ENCODE measurements at regions not wholly inside any gene's neighbourhood (a gene's known extent, or its start where the extent isn't known, plus 50 kb on each side); places are given as distances from the start of the nearest gene placed in this dataset.
A peak's percentile ranks its signal among the peaks of the same experiment; 100 is the strongest.

DNA sequence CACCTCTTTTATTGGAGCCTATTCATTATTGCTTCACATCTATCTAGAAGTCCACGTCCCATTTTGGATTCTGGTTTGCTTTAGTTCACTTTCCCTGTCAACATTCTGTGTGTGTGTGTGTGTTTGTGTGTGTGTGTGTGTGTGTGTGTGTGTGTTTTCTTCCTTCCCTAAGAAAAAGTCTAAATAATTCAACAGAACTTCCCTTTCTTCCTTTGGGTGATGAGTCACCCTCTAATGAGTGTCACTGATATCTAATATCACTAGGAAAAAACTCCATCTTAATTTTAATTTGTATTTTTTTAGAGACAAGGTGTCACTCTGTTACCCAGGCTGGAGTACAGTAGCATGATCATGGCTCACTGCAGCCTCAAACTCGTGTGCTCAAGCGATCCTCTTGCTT is 234.2 kb downstream of the TTC8 start:
- H3K9me3 Mint-ChIP-seq: peaks cover 4% of the 10 kb centered on the region
- no peaks in the 10 kb centered on the region for H3K4me1 Mint-ChIP-seq (ENCODE audit: low read depth)
- POLR2A ChIA-PET: no interaction called here
- intact Hi-C loops (cut with micrococcal nuclease): no loop called here
- H3K27me3 Mint-ChIP-seq: peaks cover 1% of the 10 kb centered on the region
- H3K36me3 Mint-ChIP-seq: no peaks in the 10 kb centered on the region
- DNase-seq: no peak
- CTCF ChIA-PET: no interaction called here
- no peak overlapping the region for H3K27ac Mint-ChIP-seq
- no peak overlapping the region for H3K4me3 Mint-ChIP-seq

GRCh38 chr14:89060191-89060590 is 235.7 kb downstream of the TTC8 start:
- ChIA-PET POLR2A (no interaction called here), CTCF (interaction anchor here (0.6 kb wide), 1 partner anchor 720 kb away, joined by 3 read pairs; no protein-coding TSS in a partner anchor)
- Mint-ChIP-seq H3K36me3 (no peaks in the 10 kb centered on the region), H3K27ac (no peak overlapping the region), H3K4me3 (no peak overlapping the region), H3K4me1 (ENCODE audit: low read depth) (no peaks in the 10 kb centered on the region), H3K9me3 (peaks cover 4% of the 10 kb centered on the region), H3K27me3 (peaks cover 4% of the 10 kb centered on the region)
- DNase-seq: no peak
- intact Hi-C loops (cut with micrococcal nuclease): no loop called here

- peaks cover 4% of the 10 kb centered on the region for H3K27me3 Mint-ChIP-seq
Measured at GRCh38 chr14:89061696-89062095, 237.2 kb downstream of the TTC8 start.

GRCh38 chr14:89065879-89066278 is 241.4 kb downstream of the TTC8 start:
- DNase-seq: no peak
- intact Hi-C loops (cut with micrococcal nuclease): no loop called here
- Mint-ChIP-seq H3K27me3 (peaks cover 9% of the 10 kb centered on the region), H3K4me1 (ENCODE audit: low read depth) (peaks cover 16% of the 10 kb centered on the region), H3K9me3 (no peaks in the 10 kb centered on the region), H3K36me3 (no peaks in the 10 kb centered on the region), H3K27ac (no peak overlapping the region), H3K4me3 (no peak overlapping the region)
- POLR2A ChIA-PET: no interaction called here
- CTCF ChIA-PET: no interaction called here

More at GRCh38 chr14:89061696-89062095, 237.2 kb downstream of the TTC8 start:
- Mint-ChIP-seq H3K4me1 (ENCODE audit: low read depth) (peaks cover 3% of the 10 kb centered on the region), H3K36me3 (no peaks in the 10 kb centered on the region), H3K27ac (no peak overlapping the region), H3K4me3 (no peak overlapping the region), H3K9me3 (no peaks in the 10 kb centered on the region)
- ChIA-PET POLR2A (no interaction called here), CTCF (no interaction called here)
- no peak for DNase-seq
- intact Hi-C loops (cut with micrococcal nuclease): no loop called here

DNA sequence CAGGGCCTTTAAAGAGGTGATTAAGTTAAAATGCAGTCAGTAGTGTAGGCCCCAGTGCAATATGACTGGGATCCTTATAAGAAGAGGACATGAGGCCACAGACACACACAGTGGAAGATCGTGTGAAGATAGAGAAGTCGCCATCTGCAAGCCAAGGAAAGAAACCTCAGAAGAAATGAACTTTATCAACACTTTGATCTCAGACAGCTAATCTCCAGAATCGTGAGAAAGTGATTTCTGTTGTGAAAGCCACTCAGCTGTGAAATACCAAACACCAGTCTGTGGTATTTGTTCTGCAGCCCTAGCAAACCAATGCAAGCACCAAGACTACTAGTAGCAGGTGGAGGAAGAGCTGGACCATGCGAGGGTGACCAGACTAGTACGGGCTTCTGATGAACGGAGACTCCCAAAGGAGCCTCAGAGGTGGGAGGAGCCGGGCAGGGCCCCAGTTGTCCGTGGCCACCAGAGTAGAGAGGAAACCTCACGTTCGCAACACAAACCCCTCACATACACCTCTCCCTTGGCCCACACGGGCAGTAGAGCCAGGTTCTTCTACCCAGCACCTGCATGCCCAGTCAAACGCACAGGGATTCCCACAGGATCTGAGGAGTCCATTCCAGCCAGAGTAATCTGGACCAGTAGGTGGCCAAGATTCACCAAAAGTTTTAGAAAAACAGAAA is 243.0 kb downstream of the TTC8 start:
- Mint-ChIP-seq H3K4me3 (no peak overlapping the region), H3K27me3 (peaks cover 13% of the 10 kb centered on the region), H3K4me1 (ENCODE audit: low read depth) (peaks cover 16% of the 10 kb centered on the region), H3K36me3 (no peaks in the 10 kb centered on the region), H3K27ac (no peak overlapping the region), H3K9me3 (no peaks in the 10 kb centered on the region)
- DNase-seq: peak; percentile 23
- ChIA-PET CTCF (no interaction called here), POLR2A (no interaction called here)
- intact Hi-C loops (cut with micrococcal nuclease): no loop called here

- H3K9me3 Mint-ChIP-seq: peaks cover 6% of the 10 kb centered on the region
- H3K27me3 Mint-ChIP-seq: no peaks in the 10 kb centered on the region
- ChIA-PET CTCF (no interaction called here), POLR2A (no interaction called here)
- no peaks in the 10 kb centered on the region for H3K4me1 Mint-ChIP-seq (ENCODE audit: low read depth)
- H3K36me3 Mint-ChIP-seq: no peaks in the 10 kb centered on the region
- no peak overlapping the region for H3K4me3 Mint-ChIP-seq
- H3K27ac Mint-ChIP-seq: no peak overlapping the region
- DNase-seq: no peak
- intact Hi-C loops (cut with micrococcal nuclease): no loop called here
Measured at GRCh38 chr14:89078021-89078795, 253.8 kb downstream of the TTC8 start.

DNA sequence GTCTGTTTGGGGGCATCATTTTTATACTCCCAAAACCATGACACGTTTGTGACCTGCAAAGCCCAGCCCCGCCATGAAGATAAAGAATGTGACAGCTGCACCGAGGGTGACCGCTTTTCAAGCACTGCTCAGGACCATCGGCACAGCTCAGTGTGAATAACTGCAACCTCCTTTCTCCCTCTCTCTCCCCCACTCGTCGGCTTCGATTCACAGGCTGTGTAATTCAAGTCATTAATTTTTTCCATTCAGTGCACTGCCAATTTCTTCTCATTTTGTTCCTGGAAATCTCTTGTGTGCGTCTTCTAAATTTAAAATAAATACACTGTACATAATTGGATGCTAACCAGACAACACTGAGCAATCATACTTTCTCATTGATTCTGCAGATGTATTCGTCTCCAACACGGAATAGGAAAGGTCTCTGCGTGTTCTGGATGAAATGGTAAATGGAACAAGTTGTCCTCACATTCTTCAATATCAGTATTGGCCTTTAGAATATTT is 260.8 kb downstream of the TTC8 start:
- POLR2A ChIA-PET: no interaction called here

GRCh38 chr14:89085737-89086382 is 261.4 kb downstream of the TTC8 start:
- CTCF ChIA-PET: no interaction called here
- intact Hi-C loops (cut with micrococcal nuclease): no loop called here
- H3K27ac Mint-ChIP-seq: no peak overlapping the region
- DNase-seq: no peak
- no peaks in the 10 kb centered on the region for H3K36me3 Mint-ChIP-seq
- H3K27me3 Mint-ChIP-seq: no peaks in the 10 kb centered on the region
- no peak overlapping the region for H3K4me3 Mint-ChIP-seq
- peaks cover 6% of the 10 kb centered on the region for H3K9me3 Mint-ChIP-seq
- no peaks in the 10 kb centered on the region for H3K4me1 Mint-ChIP-seq (ENCODE audit: low read depth)
- POLR2A ChIA-PET: no interaction called here

More for the DNA sequence above, 260.8 kb downstream of the TTC8 start:
- no peaks in the 10 kb centered on the region for H3K36me3 Mint-ChIP-seq
- no peak for DNase-seq
- no peaks in the 10 kb centered on the region for H3K4me1 Mint-ChIP-seq (ENCODE audit: low read depth)
- H3K9me3 Mint-ChIP-seq: peaks cover 6% of the 10 kb centered on the region
- no peak overlapping the region for H3K4me3 Mint-ChIP-seq
- CTCF ChIA-PET: no interaction called here
- H3K27me3 Mint-ChIP-seq: no peaks in the 10 kb centered on the region
- no peak overlapping the region for H3K27ac Mint-ChIP-seq
- intact Hi-C loops (cut with micrococcal nuclease): no loop called here

GRCh38 chr14:89088530-89088929 is 264.1 kb downstream of the TTC8 start:
- no peaks in the 10 kb centered on the region for H3K36me3 Mint-ChIP-seq
- intact Hi-C loops (cut with micrococcal nuclease): no loop called here
- no peak for DNase-seq
- no peaks in the 10 kb centered on the region for H3K27me3 Mint-ChIP-seq
- ChIA-PET CTCF (no interaction called here), POLR2A (no interaction called here)
- H3K4me3 Mint-ChIP-seq: no peak overlapping the region
- peaks cover 3% of the 10 kb centered on the region for H3K9me3 Mint-ChIP-seq
- H3K4me1 Mint-ChIP-seq (ENCODE audit: low read depth): no peaks in the 10 kb centered on the region
- no peak overlapping the region for H3K27ac Mint-ChIP-seq

DNA sequence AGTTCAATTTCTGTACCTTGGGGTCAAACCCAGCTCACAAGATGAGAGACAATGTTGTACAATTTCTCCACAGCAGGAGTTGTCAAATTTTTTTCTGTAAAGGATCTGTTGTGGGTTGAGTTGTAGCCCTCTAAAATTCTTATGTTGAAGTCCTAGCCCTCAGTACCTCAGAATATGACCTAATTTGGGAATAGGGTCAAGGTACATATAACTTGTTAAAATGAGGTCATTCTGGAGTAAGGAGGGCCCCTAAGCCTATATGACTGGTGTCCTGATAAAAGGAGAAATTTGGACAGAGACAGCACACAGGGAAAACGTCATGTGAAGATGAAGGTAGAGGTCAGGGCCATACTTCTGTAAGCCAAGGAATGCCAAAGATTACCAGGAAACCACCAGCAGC is 264.9 kb downstream of the TTC8 start:
- Mint-ChIP-seq H3K4me3 (no peak overlapping the region), H3K27me3 (no peaks in the 10 kb centered on the region), H3K27ac (no peak overlapping the region), H3K4me1 (ENCODE audit: low read depth) (no peaks in the 10 kb centered on the region), H3K9me3 (peaks cover 3% of the 10 kb centered on the region), H3K36me3 (no peaks in the 10 kb centered on the region)
- DNase-seq: no peak
- intact Hi-C loops (cut with micrococcal nuclease): no loop called here
- POLR2A ChIA-PET: no interaction called here
- CTCF ChIA-PET: interaction anchor here (0.7 kb wide), 1 partner anchor 1291 kb away, joined by 3 read pairs; no protein-coding TSS in a partner anchor

DNA sequence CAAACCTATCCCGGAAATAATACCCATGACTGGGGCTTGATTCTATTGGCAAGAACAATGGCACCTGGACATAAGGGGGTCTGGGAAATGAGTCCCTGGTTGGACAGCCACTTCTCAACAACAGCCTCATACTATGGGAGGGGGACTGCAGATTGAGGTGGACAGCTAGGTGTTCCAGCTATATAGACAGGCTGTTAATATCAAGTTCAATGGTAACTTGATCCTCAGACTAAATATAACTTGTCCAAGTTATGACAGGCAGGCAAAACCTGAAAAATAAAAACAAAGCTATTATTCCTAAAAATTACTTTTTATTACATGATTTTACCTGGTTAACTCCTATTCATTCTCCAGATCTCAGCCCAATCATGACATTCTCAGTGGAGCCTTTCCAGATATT is 267.3 kb downstream of the TTC8 start:
- POLR2A ChIA-PET: no interaction called here
- H3K36me3 Mint-ChIP-seq: no peaks in the 10 kb centered on the region
- no peak overlapping the region for H3K4me3 Mint-ChIP-seq

DNA sequence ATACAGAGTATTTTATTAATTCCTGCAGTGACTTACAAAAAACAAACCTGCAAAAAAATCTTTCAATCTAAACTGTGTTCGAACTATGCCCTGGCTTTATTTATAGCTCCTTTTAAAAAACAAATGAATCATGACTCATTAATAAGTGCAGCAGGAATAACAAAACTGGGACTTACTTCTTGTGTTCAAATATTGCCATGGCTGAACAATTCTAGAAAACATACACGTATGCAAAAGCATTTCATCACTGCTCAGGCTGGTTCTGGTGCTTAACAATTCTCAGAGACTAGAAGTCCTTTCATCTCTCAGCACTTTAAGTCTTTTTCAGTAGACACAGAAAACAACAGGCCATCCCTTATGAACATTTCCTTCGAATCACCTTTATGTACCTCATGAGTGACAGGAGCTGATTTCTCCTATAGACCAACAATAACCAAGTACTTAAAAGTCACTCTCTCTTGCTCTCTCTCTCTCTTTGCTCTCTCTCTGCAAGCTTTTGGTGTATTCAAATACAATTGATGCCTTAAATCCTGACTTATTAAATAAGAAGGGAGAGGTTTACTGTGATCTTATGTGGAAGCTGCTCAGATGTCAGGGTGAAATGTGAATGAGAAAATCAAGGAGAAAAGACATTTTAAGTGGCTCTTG is 268.8 kb downstream of the TTC8 start:
- ChIA-PET POLR2A (no interaction called here), CTCF (no interaction called here)
- H3K9me3 Mint-ChIP-seq: peaks cover 3% of the 10 kb centered on the region
- no peak overlapping the region for H3K27ac Mint-ChIP-seq
- H3K4me1 Mint-ChIP-seq (ENCODE audit: low read depth): no peaks in the 10 kb centered on the region
- H3K27me3 Mint-ChIP-seq: no peaks in the 10 kb centered on the region
- no peaks in the 10 kb centered on the region for H3K36me3 Mint-ChIP-seq
- H3K4me3 Mint-ChIP-seq: no peak overlapping the region
- intact Hi-C loops (cut with micrococcal nuclease): no loop called here
- no peak for DNase-seq

More for the DNA sequence above, 267.3 kb downstream of the TTC8 start:
- H3K4me1 Mint-ChIP-seq (ENCODE audit: low read depth): no peaks in the 10 kb centered on the region
- no peaks in the 10 kb centered on the region for H3K27me3 Mint-ChIP-seq
- no peak overlapping the region for H3K27ac Mint-ChIP-seq
- DNase-seq: no peak
- H3K9me3 Mint-ChIP-seq: peaks cover 3% of the 10 kb centered on the region
- intact Hi-C loops (cut with micrococcal nuclease): no loop called here
- CTCF ChIA-PET: interaction anchor here (0.5 kb wide), 1 partner anchor 678 kb away, joined by 5 read pairs; no protein-coding TSS in a partner anchor
